ENCODE measurements at regions not wholly inside any gene's neighbourhood (a gene's known extent, or its start where the extent isn't known, plus 50 kb on each side); places are given as distances from the start of the nearest gene placed in this dataset.

DNA sequence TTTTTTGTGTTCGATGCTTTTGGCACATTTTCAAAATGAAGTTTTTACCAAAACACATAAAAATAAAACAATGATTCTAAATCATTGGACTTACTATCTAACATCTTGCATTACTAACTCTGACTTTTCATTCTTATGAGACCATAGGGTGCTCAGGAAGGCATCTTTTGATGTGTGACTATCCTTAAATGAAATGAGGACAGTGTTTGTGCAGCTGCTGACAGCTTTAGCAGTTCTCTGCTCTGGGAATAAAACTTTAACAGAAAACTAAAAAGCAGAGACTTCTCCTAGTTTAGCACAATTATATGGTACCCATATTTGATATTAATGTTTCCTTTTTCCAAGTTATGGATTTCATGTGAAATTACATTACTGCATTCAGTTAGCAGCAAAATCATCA lies 471.6 kb downstream of the ARL4A start:
- Histone ChIP-seq H3K27me3 (ENCODE audit: insufficient read depth, low read depth) (no peaks in the 10 kb centered on the region), H3K79me2 (ENCODE audit: insufficient read depth, low read depth) (no peaks in the 10 kb centered on the region), H3K4me1 (ENCODE audit: low read depth, poor library complexity, severe bottlenecking) (peaks cover 57% of the 10 kb centered on the region), H3K4me2 (peak overlapping the region; percentile 47), H3K9ac (no peak overlapping the region), H3K36me3 (ENCODE audit: insufficient read depth) (no peaks in the 10 kb centered on the region), H3K27ac (no peak overlapping the region), H3K4me3 (IDR thresholded peaks at IDR 0.05; ENCODE audit: insufficient read depth, low read depth, low read length) (no peak overlapping the region), H4K20me1 (ENCODE audit: insufficient read depth) (no peaks in the 10 kb centered on the region), H2AFZ (ENCODE audit: low read depth) (0 out of 2 replicates have a peak overlapping the region, but pooled peaks have one; percentile 25)
- TF ChIP-seq, protein P1, sequence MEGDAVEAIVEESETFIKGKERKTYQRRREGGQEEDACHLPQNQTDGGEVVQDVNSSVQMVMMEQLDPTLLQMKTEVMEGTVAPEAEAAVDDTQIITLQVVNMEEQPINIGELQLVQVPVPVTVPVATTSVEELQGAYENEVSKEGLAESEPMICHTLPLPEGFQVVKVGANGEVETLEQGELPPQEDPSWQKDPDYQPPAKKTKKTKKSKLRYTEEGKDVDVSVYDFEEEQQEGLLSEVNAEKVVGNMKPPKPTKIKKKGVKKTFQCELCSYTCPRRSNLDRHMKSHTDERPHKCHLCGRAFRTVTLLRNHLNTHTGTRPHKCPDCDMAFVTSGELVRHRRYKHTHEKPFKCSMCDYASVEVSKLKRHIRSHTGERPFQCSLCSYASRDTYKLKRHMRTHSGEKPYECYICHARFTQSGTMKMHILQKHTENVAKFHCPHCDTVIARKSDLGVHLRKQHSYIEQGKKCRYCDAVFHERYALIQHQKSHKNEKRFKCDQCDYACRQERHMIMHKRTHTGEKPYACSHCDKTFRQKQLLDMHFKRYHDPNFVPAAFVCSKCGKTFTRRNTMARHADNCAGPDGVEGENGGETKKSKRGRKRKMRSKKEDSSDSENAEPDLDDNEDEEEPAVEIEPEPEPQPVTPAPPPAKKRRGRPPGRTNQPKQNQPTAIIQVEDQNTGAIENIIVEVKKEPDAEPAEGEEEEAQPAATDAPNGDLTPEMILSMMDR (conservative IDR thresholded peaks at IDR 0.05; ENCODE audit: low read depth, low read length): no peak

DNA sequence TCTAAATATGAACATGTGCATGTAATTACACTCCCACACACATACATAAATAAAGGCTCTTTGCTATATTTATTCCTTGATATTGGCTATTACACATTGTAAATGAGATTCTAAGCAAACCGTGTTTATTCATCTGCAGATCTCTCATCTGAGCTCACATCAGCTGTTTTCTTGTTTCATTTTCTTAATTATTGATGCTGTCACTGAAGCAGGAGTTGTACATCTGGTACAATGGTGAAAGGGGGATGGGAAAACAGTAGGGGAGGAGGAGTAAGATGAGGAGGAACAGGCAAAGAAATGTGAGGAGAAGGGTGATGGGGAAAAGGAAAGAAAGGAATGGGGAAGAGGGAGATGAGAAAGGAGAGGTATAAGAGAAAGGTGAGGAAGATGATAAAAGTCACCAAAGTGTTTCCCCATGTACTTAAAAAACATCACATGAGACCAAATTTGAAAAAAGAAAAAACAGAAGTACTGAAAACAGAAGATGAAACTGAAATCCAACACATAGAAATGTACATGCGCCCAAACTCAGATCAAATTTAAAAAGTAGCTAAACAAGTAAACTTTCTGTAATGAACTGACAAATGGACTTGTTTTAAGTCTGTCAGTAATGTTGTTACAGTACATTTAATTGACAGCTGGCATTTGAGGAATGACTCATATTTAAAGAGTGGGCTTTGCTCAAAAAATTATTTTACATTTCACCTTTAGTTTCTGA lies 472.2 kb downstream of the ARL4A start:
- Histone ChIP-seq H3K36me3 (ENCODE audit: insufficient read depth) (no peaks in the 10 kb centered on the region), H3K4me2 (peak overlapping the region; percentile 47), H3K4me1 (ENCODE audit: low read depth, poor library complexity, severe bottlenecking) (peaks cover 51% of the 10 kb centered on the region), H3K27ac (peak overlapping the region; percentile 16; the same call in 1 of the 2 replicates), H3K79me2 (ENCODE audit: insufficient read depth, low read depth) (no peaks in the 10 kb centered on the region), H4K20me1 (ENCODE audit: insufficient read depth) (no peaks in the 10 kb centered on the region), H3K9ac (no peak overlapping the region), H2AFZ (ENCODE audit: low read depth) (peak overlapping the region; percentile 25), H3K27me3 (ENCODE audit: insufficient read depth, low read depth) (no peaks in the 10 kb centered on the region), H3K4me3 (IDR thresholded peaks at IDR 0.05; ENCODE audit: insufficient read depth, low read depth, low read length) (no peak overlapping the region)
- TF ChIP-seq, protein P1 (conservative IDR thresholded peaks at IDR 0.05; ENCODE audit: low read depth, low read length): no peak

DNA sequence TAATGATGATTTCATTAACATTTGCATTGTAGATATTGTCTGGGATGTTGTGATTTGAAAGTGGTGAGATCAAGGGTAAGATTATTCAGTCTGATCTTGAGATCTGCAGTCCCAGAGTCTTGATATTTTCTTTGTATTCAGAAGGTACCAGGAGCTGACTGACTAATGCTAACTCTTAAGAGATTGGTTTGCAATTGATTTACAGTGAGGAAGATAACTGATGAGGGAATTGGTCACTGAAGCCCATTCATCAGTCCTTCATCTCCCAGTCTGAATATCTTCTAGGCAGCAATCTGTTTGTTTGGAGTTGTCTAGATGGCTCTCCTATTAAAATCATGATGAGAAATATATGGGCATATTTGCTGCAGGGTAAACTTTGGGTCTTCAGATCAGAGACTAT lies 473.7 kb downstream of the ARL4A start:
- H4K20me1 ChIP-seq (ENCODE audit: insufficient read depth): no peaks in the 10 kb centered on the region
- no peak overlapping the region for H3K4me2 ChIP-seq
- no peaks in the 10 kb centered on the region for H3K79me2 ChIP-seq (ENCODE audit: insufficient read depth, low read depth)
- no peak overlapping the region for H2AFZ ChIP-seq (ENCODE audit: low read depth)
- no peaks in the 10 kb centered on the region for H3K36me3 ChIP-seq (ENCODE audit: insufficient read depth)
- H3K4me1 ChIP-seq (ENCODE audit: low read depth, poor library complexity, severe bottlenecking): peaks cover 36% of the 10 kb centered on the region
- no peak overlapping the region for H3K4me3 ChIP-seq (IDR thresholded peaks at IDR 0.05; ENCODE audit: insufficient read depth, low read depth, low read length)
- TF ChIP-seq, protein P1 (conservative IDR thresholded peaks at IDR 0.05; ENCODE audit: low read depth, low read length): no peak
- H3K27me3 ChIP-seq (ENCODE audit: insufficient read depth, low read depth): no peaks in the 10 kb centered on the region
- H3K9ac ChIP-seq: no peak overlapping the region
- no peak overlapping the region for H3K27ac ChIP-seq

DNA sequence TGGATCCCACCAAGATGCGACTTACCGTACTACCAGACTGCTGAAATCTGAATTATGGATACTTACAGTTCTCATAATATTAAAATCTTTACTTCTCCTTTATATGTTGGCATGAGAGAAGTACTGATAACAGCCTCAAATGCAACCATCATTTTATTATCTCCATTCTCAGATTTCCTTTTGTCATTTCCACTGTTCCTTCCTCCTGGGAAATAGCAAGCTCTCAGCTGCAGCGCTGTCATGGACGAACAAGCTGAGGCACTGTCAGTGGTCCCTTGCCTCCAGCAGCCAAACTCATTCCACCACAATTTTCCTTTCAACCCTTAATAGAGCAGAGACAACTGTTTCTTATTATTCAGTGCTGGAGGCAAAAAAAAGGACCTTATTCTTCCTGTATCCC lies 478.4 kb downstream of the ARL4A start:
- no peaks in the 10 kb centered on the region for H3K27me3 ChIP-seq (ENCODE audit: insufficient read depth, low read depth)
- H3K79me2 ChIP-seq (ENCODE audit: insufficient read depth, low read depth): no peaks in the 10 kb centered on the region
- H2AFZ ChIP-seq (ENCODE audit: low read depth): no peak overlapping the region
- H3K27ac ChIP-seq: no peak overlapping the region
- no peaks in the 10 kb centered on the region for H3K36me3 ChIP-seq (ENCODE audit: insufficient read depth)
- TF ChIP-seq, protein P1 (conservative IDR thresholded peaks at IDR 0.05; ENCODE audit: low read depth, low read length): no peak
- H3K9ac ChIP-seq: no peak overlapping the region
- no peaks in the 10 kb centered on the region for H4K20me1 ChIP-seq (ENCODE audit: insufficient read depth)
- H3K4me3 ChIP-seq (IDR thresholded peaks at IDR 0.05; ENCODE audit: insufficient read depth, low read depth, low read length): no peak overlapping the region
- H3K4me1 ChIP-seq (ENCODE audit: low read depth, poor library complexity, severe bottlenecking): peaks cover 4% of the 10 kb centered on the region
- no peak overlapping the region for H3K4me2 ChIP-seq

Measured in KMS-11 (cell line).